ENCODE measurements at regions not wholly inside any gene's neighbourhood (a gene's known extent, or its start where the extent isn't known, plus 50 kb on each side); places are given as distances from the start of the nearest gene placed in this dataset.
A peak's percentile ranks its signal among the peaks of the same experiment; 100 is the strongest.

DNA sequence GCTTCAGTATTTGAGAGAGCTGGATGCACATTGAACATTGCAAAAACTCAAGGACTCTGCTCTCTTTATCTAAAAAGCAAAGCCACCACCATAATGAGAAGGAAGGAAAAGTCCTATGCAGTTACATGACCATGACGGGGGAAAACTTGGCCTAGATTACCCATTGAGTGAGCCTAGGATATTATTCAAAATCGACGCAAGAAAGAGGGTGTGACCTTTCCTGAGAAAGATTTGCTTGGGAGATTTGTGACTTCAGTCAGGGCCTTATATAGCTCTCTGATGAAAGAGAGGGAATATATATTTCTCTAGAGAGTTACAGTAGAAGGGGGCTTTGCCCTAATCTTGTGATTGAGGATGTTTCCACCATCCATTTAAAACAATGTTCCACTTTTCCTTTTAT, 153.0 kb upstream of the DPYD start:
- DNase-seq (ENCODE audit: low read depth in 3 of 3) = no peak

DNA sequence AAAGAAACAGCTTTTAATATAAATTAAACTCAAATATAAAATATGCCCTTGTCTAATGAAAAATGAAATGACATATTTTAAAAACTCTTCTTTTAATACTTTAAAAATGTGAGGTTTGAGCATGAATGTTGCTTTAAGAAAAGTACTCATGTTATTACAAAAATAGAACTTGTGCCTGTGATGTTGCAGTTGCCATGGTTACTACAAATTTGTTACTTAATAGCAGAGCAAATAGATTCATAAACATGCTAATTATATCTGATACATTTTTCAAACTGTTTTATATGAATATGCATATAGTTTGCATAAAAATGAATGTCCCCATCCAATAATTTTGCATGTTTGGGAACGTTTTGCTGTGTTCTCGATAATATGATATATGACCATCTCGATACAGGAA, 152.3 kb upstream of the DPYD start:
- DNase-seq (ENCODE audit: low read depth in 3 of 3) = no peak

DNA sequence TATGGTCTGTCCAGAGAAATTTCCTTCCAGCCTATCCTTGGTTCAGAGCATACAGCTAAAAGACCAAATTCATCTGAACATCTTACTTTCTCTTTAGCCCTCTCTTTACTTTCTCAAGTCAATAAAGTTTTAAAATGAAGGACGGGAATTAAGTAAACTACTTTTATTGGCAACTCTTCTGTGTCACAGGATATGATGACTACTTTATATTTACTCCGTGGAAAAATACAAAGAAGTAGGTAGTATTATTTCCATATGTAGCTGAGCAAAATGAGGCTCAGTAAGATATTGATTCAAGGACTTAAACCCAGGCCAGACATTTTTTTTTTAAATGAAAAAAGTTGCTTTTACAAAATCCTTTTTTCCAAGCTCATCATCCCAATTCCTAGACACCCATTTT, 151.2 kb upstream of the DPYD start:
- no peak for DNase-seq (ENCODE audit: low read depth in 3 of 3)

DNA sequence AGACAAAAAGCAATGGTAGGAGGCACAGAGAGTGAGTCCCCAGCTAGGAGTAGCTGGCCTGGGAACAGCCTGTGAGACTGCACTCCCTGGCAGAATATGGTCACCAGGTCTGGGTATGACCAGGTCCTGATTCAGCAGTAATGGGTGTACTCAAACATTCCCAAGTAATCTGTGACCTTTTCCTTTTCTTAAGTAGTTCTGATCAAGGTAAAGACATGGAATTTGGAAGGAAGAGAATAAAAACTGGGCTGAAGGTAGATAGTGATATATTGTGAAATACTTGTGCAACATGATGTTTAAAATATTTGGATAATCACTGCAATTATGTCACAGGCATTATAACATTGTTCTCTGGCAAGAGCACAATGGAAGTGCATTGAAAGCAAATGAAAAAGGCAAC, 147.2 kb upstream of the DPYD start:
- DNase-seq (ENCODE audit: low read depth in 3 of 3) = no peak

DNA sequence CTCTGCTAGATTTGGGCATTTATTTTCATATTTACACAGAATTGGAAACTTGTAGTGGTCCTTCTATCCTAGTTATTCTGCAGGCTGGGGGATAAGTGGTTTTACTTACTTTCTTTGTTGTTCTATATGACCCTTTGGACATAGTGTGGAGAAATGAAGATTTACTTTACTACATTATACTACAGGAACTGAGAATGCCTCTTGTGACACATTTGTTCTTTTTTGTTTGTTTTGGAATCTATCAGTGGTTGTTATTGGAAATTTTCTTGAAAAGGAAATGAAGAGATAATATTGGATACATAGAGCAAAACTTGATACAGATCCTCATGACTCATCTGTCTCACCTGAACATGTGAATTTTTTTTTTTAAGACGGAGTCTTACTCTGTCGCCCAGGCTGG, 146.1 kb upstream of the DPYD start:
- DNase-seq (ENCODE audit: low read depth in 3 of 3) = no peak

DNA sequence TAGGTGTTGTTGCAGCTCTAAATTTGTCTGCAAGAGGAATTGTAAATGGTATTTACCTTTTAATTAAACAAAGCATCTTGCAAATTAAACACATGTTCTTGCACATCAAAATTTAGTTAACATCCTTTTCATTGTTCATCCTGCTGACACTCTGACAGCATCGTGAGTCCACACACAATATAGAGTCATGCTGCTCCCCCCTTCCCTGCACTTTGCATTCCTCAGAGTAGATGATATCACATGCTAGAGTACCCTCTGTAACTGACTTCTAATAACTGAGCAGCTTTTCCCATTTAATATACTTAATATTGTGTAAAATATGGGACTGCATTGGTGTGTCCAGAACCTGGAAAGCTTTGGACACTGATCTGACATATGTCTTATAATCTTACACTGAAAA, 138.8 kb upstream of the DPYD start:
- no peak for DNase-seq (ENCODE audit: low read depth in 3 of 3)

DNA sequence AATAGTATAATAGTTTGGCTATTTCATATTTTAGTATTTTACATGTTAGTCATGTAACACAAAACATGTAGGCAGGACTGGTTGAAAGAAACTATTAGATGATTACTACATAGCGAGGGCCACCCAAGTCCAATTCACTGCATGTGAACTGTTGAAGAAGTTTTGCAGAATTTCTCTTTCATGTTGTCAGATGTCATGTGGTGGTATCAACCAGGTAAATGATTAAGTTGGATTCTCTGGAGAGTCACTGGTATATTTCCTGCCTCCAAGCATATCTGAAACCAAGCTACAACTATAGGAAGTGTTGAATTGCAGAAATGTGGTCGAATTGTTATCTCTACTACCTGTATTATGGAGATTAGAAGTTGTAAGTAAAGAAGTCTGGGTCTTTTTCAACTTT, 137.8 kb upstream of the DPYD start:
- no peak for DNase-seq (ENCODE audit: low read depth in 3 of 3)

DNA sequence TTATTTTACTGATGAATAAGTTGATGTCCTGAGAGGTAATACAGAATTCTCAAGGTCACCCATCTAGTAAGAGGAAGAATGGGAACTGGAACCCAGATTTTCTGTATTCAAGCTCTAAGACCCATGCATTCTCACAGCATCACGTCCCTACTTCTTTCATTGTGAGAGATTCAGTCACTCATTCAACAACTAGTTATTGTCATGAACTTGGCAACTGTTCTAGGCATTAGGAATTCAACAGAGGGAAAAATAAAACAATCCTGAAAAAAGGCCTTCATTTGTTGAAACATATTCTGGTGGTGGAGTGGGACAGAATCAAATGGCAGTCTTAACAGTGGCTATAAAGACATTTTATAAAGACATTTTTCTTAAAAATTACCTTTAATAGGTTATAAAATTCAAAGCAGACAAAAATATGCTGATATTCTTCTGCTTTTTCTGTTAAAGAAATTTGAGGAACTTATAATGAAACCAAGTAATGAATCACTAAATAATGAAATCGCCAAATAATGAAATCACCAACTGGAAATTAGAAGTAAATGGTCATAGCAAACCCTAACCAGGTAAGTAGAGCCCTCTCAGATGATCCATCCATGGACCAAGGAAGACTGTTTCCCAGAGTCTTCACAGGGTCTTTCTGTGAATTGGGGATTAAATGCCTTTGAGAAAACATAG, 136.5 kb upstream of the DPYD start:
- no peak for DNase-seq (ENCODE audit: low read depth in 3 of 3)

DNA sequence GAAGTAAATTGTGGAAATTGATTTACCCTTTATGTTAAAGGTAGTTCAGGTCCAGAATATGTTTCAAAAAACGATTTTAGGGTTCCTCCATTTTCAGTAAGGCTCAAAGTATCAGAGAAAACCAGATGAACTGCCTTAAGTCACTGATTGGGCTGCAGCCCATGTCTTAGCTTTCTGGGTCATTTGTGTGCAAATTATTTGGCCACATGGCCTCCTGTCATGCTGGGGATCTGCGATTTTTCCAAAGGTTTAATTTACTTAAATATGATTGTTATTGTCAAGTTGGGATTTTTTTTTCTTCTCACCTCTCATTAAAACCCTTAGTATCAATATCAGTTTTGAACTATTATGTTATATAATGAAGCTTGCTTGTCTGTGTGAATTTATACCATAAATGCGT, 135.9 kb upstream of the DPYD start:
- no peak for DNase-seq (ENCODE audit: low read depth in 3 of 3)

DNA sequence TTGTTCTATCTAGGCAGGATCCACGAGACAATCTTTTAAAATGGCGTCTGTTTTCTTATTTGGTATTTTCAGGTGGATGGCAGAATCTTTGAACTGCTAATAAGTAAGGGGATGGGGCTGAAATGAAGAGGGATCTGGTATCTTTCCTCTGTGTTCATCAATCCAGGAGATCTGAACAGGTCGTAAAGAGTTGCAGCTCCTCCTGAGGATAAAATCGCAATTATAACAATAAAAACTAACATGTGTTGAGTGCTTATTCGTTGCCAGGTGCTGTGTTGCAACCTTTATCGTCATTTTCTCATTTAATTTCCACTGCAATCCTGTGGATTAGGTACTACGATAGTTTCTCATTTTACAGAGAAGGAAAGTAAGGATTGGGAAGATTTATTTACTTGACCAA, 134.6 kb upstream of the DPYD start:
- DNase-seq (ENCODE audit: low read depth in 3 of 3) = no peak

DNA sequence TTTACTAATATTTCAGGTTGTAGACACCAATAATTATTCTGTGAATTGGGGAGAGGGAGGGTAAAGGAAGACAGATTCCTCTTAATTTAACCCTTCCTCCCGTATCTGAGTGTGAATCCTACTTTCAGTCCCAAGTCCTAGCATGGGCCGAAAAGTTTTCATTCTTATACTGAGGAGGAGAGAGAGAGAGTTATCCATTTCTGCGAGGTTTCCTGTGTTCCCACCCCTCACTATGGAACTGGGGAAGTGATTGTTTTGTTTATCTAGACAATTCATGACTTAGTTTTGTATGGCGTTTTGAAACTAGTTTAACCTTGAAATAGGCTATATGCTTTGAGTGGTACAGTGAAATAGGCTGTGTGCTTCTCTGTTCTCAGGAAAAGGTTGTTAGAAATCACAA, 134.0 kb upstream of the DPYD start:
- DNase-seq (ENCODE audit: low read depth in 3 of 3) = no peak

DNA sequence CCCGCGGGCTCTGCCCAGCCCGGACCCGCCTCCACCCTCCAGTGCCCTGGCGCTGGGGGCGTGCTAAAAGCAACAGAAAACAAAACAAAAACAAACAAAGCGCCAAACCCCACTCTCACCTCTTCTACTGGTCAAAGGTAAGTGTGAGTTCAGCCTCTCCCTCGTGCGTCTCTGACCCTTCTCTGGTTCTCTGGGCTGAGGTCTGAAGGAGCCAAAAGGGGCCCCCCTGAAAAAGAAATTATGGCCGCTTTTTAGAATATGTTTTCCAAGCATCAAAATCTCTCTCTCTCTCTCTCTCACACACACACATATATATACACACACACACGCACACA, 133.5 kb upstream of the DPYD start:
- DNase-seq (ENCODE audit: low read depth in 3 of 3) = no peak

DNA sequence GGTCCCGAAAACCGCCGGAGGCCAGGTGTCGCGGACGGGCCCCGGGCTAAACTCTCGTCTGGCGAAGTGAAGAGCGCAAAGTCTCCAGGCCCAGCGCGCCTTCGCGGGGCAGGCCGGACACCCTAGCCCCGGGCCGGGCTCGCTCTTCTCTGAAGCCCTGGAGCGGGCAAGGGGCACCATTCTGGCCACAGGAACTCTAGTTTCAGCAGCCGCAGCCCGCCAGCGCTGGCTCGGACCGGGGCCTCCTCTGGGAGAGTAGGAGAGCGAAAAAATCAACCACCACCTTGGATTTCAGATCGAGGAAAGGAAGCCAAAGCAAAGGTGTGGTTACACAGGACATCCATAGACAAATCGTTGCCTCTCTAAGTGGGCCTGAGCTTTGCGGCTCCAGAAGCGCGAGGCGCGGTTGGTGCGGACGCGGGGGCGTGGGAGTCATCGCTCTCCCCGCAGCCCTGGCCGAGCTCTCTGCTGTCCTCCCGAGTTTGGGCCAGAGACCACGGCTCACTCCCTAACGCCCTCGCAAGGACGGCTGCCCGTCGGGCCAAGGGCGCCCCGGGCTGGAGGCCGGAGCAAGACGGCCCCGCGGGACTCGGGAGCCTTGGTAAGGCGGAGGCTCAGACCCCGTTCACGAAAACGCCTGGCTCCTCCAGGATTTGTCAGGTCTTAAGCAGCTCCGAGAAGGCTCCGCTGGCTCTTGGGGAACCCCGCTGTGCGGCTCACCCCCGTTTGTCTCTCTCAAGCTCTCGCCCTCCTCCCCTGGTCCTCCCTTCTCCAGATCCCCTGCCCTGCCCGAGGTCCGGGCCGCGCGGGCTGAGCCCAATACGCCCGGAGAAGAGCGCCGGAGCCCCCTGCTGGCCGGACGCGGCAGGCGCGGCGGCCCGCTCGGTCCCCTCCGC, 132.9 kb upstream of the DPYD start:
- peak in 2 of 3 experiments; percentile 10 to 48 for DNase-seq (ENCODE audit: low read depth in 3 of 3)

DNA sequence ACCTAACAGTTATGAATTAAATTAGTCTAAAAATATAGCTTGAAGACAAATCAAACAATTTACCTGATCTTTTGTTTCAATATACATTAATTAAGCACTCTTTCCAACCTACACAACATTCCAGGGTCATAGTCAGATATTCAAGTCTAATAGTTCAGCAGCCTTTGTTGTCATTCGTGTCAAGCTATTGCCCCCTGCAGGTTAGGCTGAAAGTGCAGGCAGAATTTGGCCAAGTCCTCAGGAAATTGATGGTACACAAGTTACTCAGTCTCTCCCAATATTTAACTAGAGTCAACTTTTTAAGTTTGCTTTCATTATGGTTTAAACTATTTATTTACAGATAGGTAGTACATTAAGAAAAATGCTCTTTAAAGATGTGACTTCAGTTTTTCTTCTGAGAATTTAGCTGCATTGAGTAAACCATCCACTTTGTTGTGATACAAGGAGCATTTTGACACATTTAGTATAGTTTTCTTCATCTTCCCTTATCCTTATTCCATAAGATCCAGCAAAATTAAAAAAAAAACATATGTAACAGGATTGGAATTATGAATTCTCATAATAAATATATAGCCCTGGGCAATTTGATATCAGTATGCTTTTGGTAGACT, 130.3 kb upstream of the DPYD start:
- peak; percentile 46 to 67 (median 59) for DNase-seq (ENCODE audit: low read depth in 3 of 3)

DNA sequence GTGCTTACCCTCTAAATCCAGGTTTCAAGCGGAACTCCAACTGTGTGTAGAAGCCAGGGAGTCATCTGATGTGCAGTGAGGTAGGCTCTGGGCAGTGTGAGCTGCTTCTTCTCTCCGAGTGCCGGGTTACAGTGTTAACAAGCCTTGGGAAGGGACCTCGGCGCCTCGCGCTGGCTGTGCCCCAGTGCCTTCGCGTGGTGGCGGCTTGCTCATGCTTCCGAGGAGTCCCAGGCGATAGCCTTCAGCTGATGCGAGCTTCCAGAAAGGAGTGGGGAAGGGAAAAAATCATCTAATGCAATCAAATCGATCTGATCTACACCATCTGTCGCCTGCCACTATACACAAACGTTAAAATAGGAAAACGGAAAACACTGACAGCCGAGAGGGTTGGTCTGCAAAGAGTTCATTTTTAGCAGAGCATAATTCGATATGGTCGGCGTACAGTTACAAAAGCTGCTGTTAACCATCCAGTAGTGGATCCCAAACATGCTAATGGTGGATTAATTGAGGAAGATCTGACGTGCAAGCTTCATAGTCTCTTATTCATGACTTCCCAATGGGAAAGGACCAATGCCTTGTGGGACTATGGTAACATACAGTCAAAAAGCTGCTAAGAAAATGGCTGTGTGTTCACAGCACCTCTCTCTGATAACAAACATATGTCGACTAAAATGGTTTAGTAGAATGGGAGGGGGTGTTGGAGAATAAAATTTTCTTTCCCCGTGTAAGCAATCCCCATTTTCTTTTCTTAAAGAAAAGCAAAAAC, 128.7 kb upstream of the DPYD start:
- no peak for DNase-seq (ENCODE audit: low read depth in 3 of 3)

DNA sequence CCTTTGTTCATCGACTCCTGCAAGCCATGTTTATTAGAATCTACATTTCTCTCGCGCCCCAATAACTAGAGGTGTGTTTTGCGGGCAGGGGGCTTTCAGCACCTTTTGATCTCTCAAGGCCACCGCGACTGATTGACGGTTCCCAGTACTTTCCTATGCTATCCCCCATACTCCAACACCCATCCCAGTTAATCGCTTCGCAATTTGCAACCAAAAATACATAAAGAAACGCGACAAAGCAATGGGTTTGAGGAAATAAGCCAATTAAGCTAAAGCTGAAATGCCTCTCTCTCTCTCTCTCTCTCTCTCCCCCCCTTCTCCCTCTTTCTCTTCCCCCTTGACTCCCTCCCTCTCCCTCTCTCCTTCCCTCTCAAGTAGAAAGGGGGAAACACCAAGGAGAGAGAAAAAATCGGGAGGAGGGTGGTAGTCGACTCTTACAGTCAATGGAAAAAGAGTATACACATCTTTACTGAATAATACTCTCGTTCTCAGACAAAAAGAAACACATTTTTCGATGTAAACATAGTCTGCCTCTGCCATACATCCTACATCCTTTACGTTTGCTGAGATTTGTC, 128.0 kb upstream of the DPYD start:
- DNase-seq (ENCODE audit: low read depth in 3 of 3) = no peak

DNA sequence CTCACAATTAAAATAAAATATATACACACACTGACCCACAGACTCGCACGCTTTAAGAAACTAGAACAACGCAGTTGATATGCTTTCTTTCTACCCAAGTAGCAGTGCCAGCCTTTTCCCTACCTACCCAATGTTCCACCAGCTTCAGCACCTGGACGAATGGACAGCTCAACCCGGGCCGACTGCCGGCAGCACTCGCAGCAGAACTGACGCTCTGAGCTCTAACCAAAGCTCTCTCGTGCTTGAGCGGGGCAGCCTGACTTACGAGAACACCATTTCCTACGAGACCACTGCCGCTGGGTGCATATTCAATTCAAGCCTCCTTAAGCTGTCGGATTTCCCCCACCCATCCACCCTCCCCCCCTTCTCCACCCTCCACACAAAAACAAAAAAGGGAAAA, 127.4 kb upstream of the DPYD start:
- peak in 2 of 3 experiments; percentile 39 to 71 for DNase-seq (ENCODE audit: low read depth in 3 of 3)

DNA sequence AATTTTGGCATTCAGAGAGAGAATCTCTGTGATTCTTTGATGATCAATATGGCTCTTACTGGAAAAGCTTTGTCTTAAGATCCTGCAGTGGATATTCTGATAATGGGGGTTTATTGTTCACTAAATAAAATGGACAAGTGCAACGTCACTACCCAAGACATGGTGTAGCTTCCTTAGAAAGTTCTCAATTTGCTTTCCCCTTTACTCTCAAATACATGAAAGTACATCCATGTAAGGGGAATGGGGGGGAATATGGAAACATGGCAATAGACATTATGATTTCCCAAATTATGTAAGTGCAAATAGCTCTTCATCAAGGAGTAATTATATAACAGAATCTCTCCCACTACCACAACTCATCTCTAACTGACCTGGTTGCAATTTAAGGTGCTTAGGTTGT, 126.3 kb upstream of the DPYD start:
- DNase-seq (ENCODE audit: low read depth in 3 of 3) = no peak

DNA sequence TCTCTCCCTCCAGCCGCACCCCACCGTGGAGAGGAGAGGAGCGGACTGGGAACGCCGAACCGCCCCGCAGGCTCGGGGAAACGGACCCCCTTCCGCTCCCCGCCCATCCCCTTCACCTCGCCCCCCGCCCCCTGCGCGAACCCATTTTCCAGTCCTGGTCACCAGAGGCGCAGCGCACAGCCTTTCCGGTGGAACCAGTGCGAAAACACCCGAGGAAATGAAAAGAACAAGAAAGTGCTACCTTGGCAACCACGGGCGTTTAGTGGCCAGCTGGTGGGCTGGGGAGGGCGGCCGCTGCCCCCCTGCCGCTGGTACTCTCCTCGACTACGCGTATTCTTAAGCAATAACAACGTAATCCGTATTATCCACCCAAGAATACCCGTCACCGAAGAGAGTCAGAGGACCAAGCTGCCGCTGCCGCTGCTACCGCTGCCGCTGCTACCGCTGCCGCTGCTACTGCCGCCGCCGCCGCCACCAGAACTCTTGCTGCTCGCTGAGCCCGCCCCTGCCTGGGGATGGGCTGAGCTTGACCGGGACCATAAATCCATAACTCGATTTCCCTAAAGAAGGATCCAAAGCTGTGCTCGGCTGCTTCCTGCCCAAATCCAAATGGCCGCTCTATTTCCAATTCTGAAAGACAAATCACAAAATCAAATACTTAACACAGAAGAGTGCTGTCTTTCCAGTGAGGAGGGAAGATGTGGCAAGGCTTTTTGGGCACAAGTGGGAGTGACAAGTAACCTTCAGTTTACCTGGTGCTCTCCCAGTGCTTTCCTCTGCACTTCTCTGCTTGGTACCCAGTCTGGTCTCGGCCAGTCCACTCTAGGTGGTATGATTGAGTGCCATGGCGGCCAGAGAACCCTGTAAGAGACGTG, 125.2 kb upstream of the DPYD start:
- no peak for DNase-seq (ENCODE audit: low read depth in 3 of 3)

DNA sequence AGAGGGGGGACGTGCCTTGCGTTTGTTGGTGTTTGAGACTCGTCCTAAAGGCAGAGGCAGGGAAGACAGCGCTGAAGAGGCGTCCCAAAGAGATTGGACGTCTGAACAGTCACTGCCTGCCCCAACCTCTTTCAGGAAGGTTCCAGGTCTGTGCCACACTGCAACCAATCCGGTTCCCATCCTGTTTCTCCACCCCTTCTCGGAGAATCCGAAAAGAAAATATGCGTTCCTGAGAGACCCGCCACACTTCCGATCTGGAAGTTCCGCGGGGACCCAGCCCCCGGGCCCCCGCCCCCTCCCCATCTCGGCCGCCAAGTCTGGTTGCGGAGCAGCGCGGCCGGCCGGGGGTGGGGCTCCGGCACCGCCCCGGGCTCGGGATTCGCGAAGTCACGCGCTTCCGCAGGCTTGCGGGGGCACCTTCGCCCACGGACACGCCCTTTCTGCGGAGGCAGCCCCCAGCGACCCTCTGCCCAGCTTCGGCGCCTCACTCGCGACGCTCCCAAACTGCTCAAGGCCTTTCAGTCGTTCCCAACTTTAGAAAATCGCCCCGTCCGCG, 124.5 kb upstream of the DPYD start:
- DNase-seq (ENCODE audit: low read depth in 3 of 3) = no peak

DNA sequence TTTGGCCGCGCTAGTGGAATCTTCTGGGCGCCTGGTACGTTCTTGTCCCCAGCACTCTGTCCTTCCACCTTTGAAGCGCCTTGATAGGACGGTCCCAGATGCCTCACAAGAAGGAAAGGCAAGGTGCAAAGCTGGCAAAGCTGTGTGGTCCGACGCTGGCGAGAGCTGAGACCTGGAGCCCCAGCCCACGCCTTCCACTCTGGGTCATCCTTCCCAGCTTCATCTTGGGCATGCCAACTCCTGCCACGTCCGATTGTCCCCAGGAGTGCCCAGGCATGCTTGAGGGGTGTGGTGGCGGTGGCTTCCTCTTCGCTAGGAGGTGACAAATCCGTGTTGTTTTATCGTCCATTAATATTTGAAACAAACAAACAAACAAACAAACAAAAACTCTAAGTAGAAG, 123.9 kb upstream of the DPYD start:
- no peak for DNase-seq (ENCODE audit: low read depth in 3 of 3)
